Neural crest cell (in vitro differentiated cells): ENCODE measurements at regions not wholly inside any gene's neighbourhood (a gene's known extent, or its start where the extent isn't known, plus 50 kb on each side); places are given as distances from the start of the nearest gene placed in this dataset.

Experiments used
- DNase-seq: peaks from one replicate; pipeline ENCODE4 v3.0.0; 2021; ENCODE audit warnings: low read depth, mixed read lengths, low spot score
- H3K27ac Mint-ChIP-seq: one replicate; pipeline ENCODE4 v1.8.0; 2021; ENCODE audit warnings: mild to moderate bottlenecking, mixed read lengths; ENCODE audit not compliant: unreplicated experiment
- H3K27me3 Mint-ChIP-seq: 2 replicates; pipeline ENCODE4 v1.8.0; 2021; ENCODE audit warnings: low read depth, mild to moderate bottlenecking, mixed read lengths
- H3K36me3 Mint-ChIP-seq: 2 replicates; pipeline ENCODE4 v1.8.0; 2021; ENCODE audit warnings: low read depth, mild to moderate bottlenecking, mixed read lengths
- H3K4me1 Mint-ChIP-seq: 2 replicates; pipeline ENCODE4 v1.8.0; 2021; ENCODE audit warnings: mixed read lengths
- H3K4me3 Mint-ChIP-seq: one replicate; pipeline ENCODE4 v1.8.0; 2021; ENCODE audit warnings: mild to moderate bottlenecking, mixed read lengths
- H3K9me3 Mint-ChIP-seq: 2 replicates; pipeline ENCODE4 v1.8.0; 2021; ENCODE audit warnings: mixed read lengths
- CTCF ChIP-seq: fragments of 200-600 bp; sonication (generic); conservative IDR thresholded peaks from 2 replicates; pipeline ENCODE4 v1.5.0; 2021; ENCODE audit warnings: antibody characterized with exemption, mild to moderate bottlenecking

GRCh38 chr18:67589325-67589724 is 72.8 kb upstream of the DSEL start:
- no peak overlapping the region for H3K27ac Mint-ChIP-seq
- no peaks in the 10 kb centered on the region for H3K27me3 Mint-ChIP-seq
- no peaks in the 10 kb centered on the region for H3K36me3 Mint-ChIP-seq
- H3K4me1 Mint-ChIP-seq: no peaks in the 10 kb centered on the region
- H3K9me3 Mint-ChIP-seq: peaks cover 2% of the 10 kb centered on the region
- TF ChIP-seq CTCF: no peak
- DNase-seq: no peak
- H3K4me3 Mint-ChIP-seq: no peak overlapping the region

DNA sequence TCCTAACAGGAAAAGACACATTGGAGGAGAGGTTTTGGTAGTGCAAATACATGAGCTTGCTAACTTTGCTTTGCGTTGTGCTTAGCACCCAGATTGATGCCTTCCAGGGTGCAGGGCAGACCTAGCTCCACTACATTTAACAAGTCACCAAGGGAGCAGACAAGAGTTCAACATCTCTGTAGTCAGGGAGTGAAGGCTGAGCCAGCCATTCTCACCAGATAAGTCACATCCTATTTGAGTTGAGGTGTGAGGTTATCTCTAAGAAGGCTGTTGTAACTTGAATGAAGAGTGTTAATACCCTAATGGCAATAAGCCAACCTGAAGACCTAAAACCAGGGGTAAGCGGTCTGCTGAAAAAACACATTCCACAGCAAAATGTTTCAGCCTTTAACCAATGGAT is 69.6 kb upstream of the DSEL start:
- Mint-ChIP-seq H3K27me3 (no peaks in the 10 kb centered on the region), H3K27ac (no peak overlapping the region), H3K36me3 (no peaks in the 10 kb centered on the region), H3K4me1 (no peaks in the 10 kb centered on the region), H3K4me3 (no peak overlapping the region), H3K9me3 (peaks cover 2% of the 10 kb centered on the region)
- no peak for TF ChIP-seq CTCF
- DNase-seq: no peak

GRCh38 chr18:67583621-67584020 is 67.1 kb upstream of the DSEL start:
- H3K27ac Mint-ChIP-seq: no peak overlapping the region
- no peaks in the 10 kb centered on the region for H3K27me3 Mint-ChIP-seq

DNA sequence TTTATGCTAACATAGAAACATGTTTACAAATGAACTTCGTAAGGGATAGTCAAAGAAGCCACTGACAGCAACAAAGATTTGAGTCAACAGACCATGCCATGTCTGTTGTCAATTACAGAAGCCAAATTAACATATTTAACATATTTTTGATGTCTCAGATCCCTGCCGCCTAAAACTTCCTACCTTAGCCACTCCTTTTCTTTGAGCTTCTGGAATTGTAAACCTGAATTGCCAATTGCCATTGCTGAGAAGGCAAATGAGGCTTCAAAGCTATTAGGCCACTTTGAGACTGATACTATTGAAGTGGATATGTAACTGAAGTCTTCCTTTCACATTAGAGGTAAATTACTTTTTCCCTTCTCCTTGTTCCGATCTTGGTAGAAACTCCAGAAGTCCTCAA is 66.0 kb upstream of the DSEL start:
- Mint-ChIP-seq H3K36me3 (no peaks in the 10 kb centered on the region), H3K4me3 (no peak overlapping the region), H3K27ac (no peak overlapping the region), H3K27me3 (no peaks in the 10 kb centered on the region), H3K4me1 (no peaks in the 10 kb centered on the region), H3K9me3 (peaks cover 2% of the 10 kb centered on the region)
- TF ChIP-seq CTCF: no peak
- no peak for DNase-seq

More at GRCh38 chr18:67583621-67584020, 67.1 kb upstream of the DSEL start:
- no peak for DNase-seq
- no peak for TF ChIP-seq CTCF
- no peak overlapping the region for H3K4me3 Mint-ChIP-seq
- H3K4me1 Mint-ChIP-seq: no peaks in the 10 kb centered on the region
- H3K36me3 Mint-ChIP-seq: no peaks in the 10 kb centered on the region
- H3K9me3 Mint-ChIP-seq: peaks cover 2% of the 10 kb centered on the region

- DNase-seq: no peak
- H3K4me1 Mint-ChIP-seq: no peaks in the 10 kb centered on the region
- TF ChIP-seq CTCF: no peak
- H3K27me3 Mint-ChIP-seq: no peaks in the 10 kb centered on the region
- no peak overlapping the region for H3K27ac Mint-ChIP-seq
- no peaks in the 10 kb centered on the region for H3K36me3 Mint-ChIP-seq
- peaks cover 2% of the 10 kb centered on the region for H3K9me3 Mint-ChIP-seq
- no peak overlapping the region for H3K4me3 Mint-ChIP-seq
Measured at GRCh38 chr18:67581178-67581577, 64.7 kb upstream of the DSEL start.

DNA sequence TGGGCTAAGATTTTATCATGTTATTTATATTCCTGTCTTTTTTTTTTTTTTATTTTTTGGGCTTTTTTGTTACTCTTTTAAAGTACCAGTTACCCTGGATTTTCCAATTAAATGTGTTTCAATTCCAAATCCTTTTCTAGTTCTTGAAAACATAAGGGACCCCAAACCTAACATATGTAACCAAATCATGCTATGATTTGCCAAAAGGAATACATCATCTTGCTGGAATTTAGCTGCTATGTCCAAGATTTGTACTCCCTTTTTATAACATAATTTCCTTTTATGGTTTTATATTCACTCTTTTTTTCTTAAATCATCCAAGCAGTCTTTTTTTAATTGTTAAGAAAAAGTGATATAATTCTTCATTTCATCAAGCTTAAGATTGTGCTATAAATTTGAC is 60.9 kb upstream of the DSEL start:
- Mint-ChIP-seq H3K27me3 (no peaks in the 10 kb centered on the region), H3K4me3 (no peak overlapping the region), H3K36me3 (no peaks in the 10 kb centered on the region), H3K9me3 (no peaks in the 10 kb centered on the region), H3K27ac (no peak overlapping the region), H3K4me1 (no peaks in the 10 kb centered on the region)
- TF ChIP-seq CTCF: no peak
- DNase-seq: no peak
